Forelimb muscle (tissue), 1 donor: ENCODE measurements at regions not wholly inside any gene's neighbourhood (a gene's known extent, or its start where the extent isn't known, plus 50 kb on each side); places are given as distances from the start of the nearest gene placed in this dataset.
"Not testable (repeated sequence)": the region's sequence is repeated elsewhere in the genome, so short reads cannot be mapped to it uniquely, and the experiment has no call there.

ENCODE experiments used
- DNase-seq: peaks from one replicate; pipeline ENCODE4 v3.0.0-alpha.2; 2013; ENCODE audit warnings: low read depth

GRCh38 chrX:19237901-19238300 lies 105.8 kb upstream of the PDHA1 start:
- DNase-seq = no peak

DNA sequence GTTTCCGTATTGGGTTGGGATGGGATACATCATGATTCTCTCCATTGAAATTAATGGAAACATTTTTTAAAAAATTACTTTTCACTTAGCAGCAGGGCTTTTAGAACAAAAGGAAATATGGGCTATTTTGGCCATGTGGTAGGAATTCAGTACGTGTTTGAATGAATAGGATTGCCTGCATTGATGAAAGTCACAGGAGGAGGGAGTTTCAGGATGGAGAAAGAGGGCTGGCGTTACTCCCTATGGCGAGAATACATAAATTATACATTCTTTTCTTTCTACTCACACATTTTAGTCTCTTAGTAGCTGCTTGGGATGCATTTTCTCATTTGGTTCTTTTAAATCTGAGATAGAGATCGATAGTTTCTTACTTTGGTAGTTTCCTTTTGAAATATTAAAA lies 100.3 kb upstream of the PDHA1 start:
- DNase-seq = no peak

GRCh38 chrX:19244921-19245320 lies 98.8 kb upstream of the PDHA1 start:
- DNase-seq = not testable (repeated sequence)

DNA sequence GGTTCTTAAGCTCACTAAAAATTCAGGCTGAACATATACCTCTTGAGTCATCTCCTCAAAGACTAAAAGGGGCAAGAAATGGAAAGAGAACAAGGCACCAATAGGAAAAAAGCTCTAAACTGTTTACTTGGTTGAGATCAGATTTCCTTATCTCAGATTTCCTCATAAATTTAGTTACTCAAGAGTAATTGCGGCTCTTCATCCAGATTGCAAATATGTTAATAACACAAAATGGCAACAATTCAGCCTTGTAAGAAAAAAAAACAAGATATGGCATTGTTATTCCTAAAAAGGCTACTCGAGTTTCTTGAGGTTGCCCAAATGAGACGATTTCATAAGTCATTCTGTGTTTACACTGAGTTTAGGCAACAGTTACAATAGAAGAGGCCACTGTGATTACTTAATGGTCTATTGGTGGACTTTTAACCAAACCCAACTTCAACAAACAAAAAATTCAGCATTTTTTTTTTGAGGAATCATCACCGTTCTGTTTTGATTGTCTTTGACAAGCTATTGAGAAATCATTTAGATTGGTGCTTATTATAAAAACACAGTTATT lies 97.9 kb upstream of the PDHA1 start:
- DNase-seq = no peak

- no peak for DNase-seq
Measured at GRCh38 chrX:19256986-19257385, 86.7 kb upstream of the PDHA1 start.

DNA sequence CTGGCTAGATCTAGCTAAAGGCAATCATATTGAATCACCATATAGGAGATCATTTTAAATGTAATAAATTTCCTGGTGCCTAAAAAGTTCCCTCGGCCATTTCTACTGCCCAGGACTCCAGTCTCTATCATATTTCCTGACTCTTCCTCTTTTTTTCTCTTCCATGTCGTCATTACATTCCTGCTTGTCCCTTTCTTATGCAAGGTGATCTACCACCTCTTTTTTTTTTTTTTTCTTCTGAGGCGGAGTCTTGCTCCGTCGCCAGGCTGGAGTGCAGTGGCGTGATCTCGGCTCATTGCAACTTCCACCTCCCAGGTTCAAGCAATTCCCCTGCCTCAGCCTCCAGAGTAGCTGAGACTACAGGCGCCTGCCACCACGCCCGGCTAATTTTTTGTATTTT lies 82.7 kb upstream of the PDHA1 start:
- DNase-seq = not testable (repeated sequence)

- no peak for DNase-seq
Measured at GRCh38 chrX:19270727-19271126, 73.0 kb upstream of the PDHA1 start.

DNA sequence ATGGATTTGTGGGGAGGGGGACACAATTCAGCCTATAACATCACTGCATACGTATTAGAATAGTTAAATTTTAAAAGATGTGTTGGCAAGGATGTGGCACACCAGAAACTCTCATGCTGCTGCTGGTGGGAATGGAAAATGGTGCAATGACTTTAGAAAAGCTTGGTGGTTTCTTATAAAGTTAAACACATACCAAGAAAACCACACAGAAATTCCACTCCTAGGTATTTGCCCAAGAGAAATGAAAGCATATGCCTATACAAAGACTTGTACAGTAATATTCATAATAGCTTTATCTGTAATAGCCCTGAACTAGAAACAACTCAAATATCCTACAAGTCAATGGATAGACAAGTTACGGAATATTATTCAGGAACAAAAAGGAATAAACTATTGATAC lies 71.3 kb upstream of the PDHA1 start:
- no peak for DNase-seq

GRCh38 chrX:19280636-19281035 lies 63.1 kb upstream of the PDHA1 start:
- DNase-seq = no peak

DNA sequence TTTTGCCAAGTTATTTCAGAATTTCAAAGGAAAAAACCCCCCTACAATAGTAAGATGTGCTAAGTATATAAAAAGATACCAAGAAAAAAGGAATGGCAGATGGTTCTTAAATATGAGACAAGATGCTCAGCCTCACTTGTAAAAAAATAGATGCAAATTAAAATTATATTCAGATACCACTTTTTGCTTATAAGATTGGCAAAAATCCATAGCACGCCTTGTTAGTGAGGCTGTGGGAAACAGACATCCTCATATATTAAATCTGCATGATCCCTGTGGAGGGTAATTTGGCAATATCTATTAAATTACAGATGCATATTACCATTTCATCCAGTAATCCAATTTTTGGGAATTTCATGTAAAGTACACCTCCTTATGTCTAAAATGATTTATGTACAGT lies 62.5 kb upstream of the PDHA1 start:
- no peak for DNase-seq

DNA sequence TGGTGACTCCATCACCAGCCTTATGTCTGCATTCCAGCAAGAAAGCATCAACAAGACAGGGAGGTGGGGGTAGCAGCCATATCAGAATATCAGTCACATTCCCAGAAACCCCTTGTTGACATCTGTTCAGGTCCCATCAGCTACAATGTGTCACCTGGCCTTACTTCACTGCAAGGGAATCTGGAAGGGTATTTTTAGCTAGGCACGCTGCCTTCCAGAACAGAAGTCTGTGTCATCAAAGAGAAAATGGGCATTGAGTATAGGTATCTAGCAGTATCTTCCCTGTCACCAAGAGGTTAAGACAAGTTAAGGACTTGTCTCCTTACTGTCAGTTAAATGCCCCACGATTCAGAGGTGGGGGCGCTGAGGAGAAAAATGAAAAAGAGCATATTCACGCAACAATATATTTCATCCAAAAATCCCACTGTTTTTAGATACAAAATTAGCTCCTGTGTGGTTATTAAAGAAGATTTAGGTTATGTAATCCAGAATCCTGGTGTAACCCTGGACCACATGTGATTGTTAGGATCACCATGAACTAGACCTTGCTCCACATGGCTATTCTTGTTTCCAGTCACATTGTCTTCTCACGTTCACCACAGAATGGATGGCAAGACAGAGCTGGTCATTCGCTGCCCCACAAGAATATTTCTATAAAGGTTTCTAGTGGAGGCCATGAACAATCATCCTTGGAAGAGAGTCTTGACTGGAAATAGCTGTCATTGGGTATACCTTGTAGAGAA lies 60.0 kb upstream of the PDHA1 start:
- no peak for DNase-seq

DNA sequence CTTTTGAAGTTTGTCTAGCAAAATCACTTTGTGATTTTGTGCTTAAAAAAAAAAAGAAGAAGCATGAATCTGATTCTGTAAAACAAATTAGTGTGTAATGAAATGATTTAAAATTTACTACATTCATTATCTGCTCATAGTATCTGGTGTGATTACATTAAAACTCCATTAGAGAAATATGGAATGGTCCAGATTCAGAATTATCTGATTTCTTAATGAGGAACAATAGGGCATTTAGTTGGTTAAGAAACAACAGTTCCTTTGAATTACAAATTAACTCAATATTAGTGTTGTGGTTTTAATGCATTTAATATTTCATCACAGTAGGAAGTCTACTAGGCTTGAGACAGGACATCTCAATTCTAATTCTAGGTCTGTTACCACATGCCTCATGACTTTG lies 57.9 kb upstream of the PDHA1 start:
- no peak for DNase-seq

DNA sequence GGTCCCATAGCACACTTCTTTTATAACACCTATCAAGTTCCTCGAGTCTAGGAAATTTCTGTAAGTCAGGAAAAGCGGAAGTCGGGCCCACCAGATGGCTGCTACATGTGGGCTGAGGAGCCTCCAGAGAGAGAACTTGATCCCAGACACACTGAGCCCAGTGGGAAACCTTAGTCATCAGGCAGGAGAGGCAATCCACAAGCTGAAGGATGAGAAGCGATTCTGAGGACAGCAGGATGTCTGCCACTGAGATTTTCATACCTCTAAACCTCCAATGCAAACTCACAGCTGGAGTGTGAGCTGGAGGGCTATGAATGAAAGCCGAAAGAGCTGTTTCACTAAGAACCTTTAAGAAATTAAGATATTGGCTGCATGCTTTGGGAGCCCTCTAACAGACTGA lies 52.6 kb upstream of the PDHA1 start:
- DNase-seq = no peak

DNA sequence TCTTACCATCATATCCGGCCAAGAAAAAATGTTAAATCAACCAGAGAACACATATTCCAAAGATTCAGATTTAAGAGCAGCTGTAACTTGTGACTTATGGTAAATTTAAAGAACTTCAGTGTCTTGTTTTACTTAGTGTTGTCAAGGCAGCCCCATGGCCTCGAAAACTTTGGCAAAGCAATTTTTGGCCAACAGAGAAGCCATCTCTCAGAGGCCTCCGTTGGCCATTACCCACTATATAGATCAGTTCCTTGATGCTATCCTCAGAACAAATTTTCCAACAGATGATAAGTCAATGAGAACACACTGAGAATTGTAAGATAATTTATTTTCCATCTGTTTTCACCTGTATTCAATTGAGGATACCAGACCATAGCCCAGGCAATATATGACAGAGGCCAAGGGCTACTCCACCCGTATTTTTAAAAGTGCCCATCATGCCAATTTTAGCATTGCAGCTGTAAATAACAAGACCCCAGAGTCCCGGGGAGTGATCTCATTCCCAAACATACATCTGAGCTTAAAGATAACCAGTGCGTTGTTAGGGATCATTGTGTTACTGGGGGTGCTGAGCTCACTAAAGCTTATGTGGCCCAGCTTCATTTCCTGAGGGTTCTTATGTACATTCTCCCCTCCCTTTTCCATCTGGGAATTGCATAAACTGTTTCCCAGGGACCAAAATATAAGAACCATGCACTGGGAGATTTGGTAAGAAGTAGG lies 50.0 kb upstream of the PDHA1 start:
- DNase-seq = no peak
